IPS-20b (cell line): ENCODE measurements at regions not wholly inside any gene's neighbourhood (a gene's known extent, or its start where the extent isn't known, plus 50 kb on each side); places are given as distances from the start of the nearest gene placed in this dataset.

Source experiments
- H3K27ac ChIP-seq: one replicate; pipeline ENCODE4 v1.5.1; 2013; ENCODE audit warnings: low read length
- H3K27me3 ChIP-seq: 2 replicates; pipeline ENCODE4 v1.6.1; 2013; ENCODE audit warnings: mild to moderate bottlenecking, low read length, inconsistent platforms; ENCODE audit not compliant: insufficient read depth
- H3K36me3 ChIP-seq: 2 replicates; pipeline ENCODE4 v1.6.1; 2013; ENCODE audit warnings: low read depth, mild to moderate bottlenecking, inconsistent platforms, low read length, moderate library complexity; ENCODE audit not compliant: insufficient read depth
- H3K4me1 ChIP-seq: 2 replicates; pipeline ENCODE4 v1.6.1; 2013; ENCODE audit warnings: mild to moderate bottlenecking, control low read depth, inconsistent platforms, low read length, moderate library complexity; ENCODE audit not compliant: insufficient read depth
- H3K4me3 ChIP-seq: 2 replicates; pipeline ENCODE4 v1.5.1; 2013; ENCODE audit warnings: mild to moderate bottlenecking, low read length, inconsistent platforms
- H3K9ac ChIP-seq: 2 replicates; pipeline ENCODE4 v1.6.1; 2013; ENCODE audit warnings: low read depth, mild to moderate bottlenecking, inconsistent platforms, low read length, moderate library complexity
- H3K9me3 ChIP-seq: 2 replicates; pipeline ENCODE4 v1.6.1; 2013; ENCODE audit warnings: mild to moderate bottlenecking, low read depth, low read length, inconsistent platforms; ENCODE audit not compliant: insufficient read depth

GRCh38 chr6:67560068-67560467 is 1075.0 kb upstream of the ADGRB3 start:
- H3K4me1 ChIP-seq = no peaks in the 10 kb centered on the region
- H3K9me3 ChIP-seq = no peaks in the 10 kb centered on the region
- no peak overlapping the region for H3K4me3 ChIP-seq
- no peak overlapping the region for H3K9ac ChIP-seq
- H3K36me3 ChIP-seq = no peaks in the 10 kb centered on the region
- H3K27ac ChIP-seq = no peak overlapping the region
- no peaks in the 10 kb centered on the region for H3K27me3 ChIP-seq

- no peaks in the 10 kb centered on the region for H3K27me3 ChIP-seq
- no peak overlapping the region for H3K4me3 ChIP-seq
- no peaks in the 10 kb centered on the region for H3K9me3 ChIP-seq
- no peaks in the 10 kb centered on the region for H3K4me1 ChIP-seq
- no peaks in the 10 kb centered on the region for H3K36me3 ChIP-seq
- no peak overlapping the region for H3K27ac ChIP-seq
- H3K9ac ChIP-seq = no peak overlapping the region
These were observed 1076.1 kb upstream of the ADGRB3 start for GRCh38 chr6:67558985-67559384.

DNA sequence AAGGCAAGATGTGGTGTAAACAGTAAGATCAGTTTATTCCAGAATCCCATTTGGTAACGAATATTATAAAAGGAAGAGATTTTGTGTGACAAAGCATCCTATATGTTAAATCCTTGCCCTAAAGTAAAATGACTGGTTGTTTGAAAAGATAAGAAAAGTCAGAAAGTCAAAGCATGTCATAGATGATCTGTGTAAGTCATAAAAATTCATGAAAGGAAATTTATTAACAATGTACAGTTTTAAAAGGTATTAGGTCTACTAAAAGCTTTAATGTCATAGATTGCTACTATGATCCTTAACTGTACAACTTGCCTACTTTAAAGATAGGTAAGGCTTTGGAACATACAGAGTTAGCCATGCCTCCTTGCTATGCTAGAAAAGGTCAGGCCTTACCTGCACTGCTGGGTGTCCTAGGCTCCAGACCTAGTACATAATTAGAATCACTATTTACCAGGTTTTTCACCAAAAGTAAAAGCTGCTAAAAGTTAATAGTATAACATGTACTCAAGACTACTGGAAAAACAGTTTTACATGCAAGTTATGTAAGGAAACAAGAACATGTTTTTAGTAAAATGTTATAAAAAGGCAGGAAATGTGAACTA is 1090.1 kb upstream of the ADGRB3 start:
- Histone ChIP-seq H3K36me3 (no peaks in the 10 kb centered on the region), H3K27me3 (no peaks in the 10 kb centered on the region), H3K27ac (no peak overlapping the region), H3K4me3 (no peak overlapping the region), H3K9ac (no peak overlapping the region), H3K4me1 (no peaks in the 10 kb centered on the region), H3K9me3 (peaks cover 51% of the 10 kb centered on the region)

GRCh38 chr6:67541586-67541985 is 1093.5 kb upstream of the ADGRB3 start:
- H3K9ac ChIP-seq = no peak overlapping the region
- no peaks in the 10 kb centered on the region for H3K36me3 ChIP-seq
- no peaks in the 10 kb centered on the region for H3K4me1 ChIP-seq
- H3K4me3 ChIP-seq = no peak overlapping the region
- peaks cover 56% of the 10 kb centered on the region for H3K9me3 ChIP-seq
- no peak overlapping the region for H3K27ac ChIP-seq
- H3K27me3 ChIP-seq = no peaks in the 10 kb centered on the region

DNA sequence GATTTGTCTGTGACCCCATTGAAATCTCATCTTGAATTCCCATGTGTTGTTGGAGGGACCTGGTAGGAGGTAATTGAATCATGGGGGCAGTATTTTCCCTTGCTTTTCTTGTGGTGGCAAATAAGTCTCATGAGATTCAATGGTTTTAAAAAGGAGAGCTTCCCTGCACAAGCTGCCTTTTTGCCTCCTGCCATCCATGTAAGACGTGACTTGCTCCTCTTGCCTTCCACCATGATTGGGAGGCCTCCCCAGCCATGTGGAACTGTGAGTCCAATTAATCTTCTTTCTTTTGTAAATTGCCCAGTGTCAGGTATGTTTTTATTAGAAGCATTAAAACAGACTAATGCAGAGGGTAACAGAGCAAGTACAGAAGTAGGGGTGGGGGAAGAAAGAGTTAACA is 1097.0 kb upstream of the ADGRB3 start:
- Histone ChIP-seq H3K9me3 (peaks cover 25% of the 10 kb centered on the region), H3K9ac (no peak overlapping the region), H3K27me3 (no peaks in the 10 kb centered on the region), H3K4me1 (no peaks in the 10 kb centered on the region), H3K27ac (no peak overlapping the region), H3K36me3 (no peaks in the 10 kb centered on the region), H3K4me3 (no peak overlapping the region)

- Histone ChIP-seq H3K4me3 (no peak overlapping the region), H3K9ac (no peak overlapping the region), H3K4me1 (no peaks in the 10 kb centered on the region), H3K36me3 (no peaks in the 10 kb centered on the region), H3K27ac (no peak overlapping the region), H3K9me3 (peaks cover 19% of the 10 kb centered on the region), H3K27me3 (no peaks in the 10 kb centered on the region)
These were observed 1099.1 kb upstream of the ADGRB3 start for GRCh38 chr6:67535946-67536345.

- H3K4me1 ChIP-seq = no peaks in the 10 kb centered on the region
- H3K4me3 ChIP-seq = no peak overlapping the region
- no peaks in the 10 kb centered on the region; the same call in 1 of the 2 replicates for H3K36me3 ChIP-seq
- H3K9me3 ChIP-seq = peaks cover 18% of the 10 kb centered on the region
- H3K9ac ChIP-seq = no peak overlapping the region
- H3K27me3 ChIP-seq = no peaks in the 10 kb centered on the region
- H3K27ac ChIP-seq = no peak overlapping the region
These were observed 1128.7 kb upstream of the ADGRB3 start for GRCh38 chr6:67506352-67506751.

DNA sequence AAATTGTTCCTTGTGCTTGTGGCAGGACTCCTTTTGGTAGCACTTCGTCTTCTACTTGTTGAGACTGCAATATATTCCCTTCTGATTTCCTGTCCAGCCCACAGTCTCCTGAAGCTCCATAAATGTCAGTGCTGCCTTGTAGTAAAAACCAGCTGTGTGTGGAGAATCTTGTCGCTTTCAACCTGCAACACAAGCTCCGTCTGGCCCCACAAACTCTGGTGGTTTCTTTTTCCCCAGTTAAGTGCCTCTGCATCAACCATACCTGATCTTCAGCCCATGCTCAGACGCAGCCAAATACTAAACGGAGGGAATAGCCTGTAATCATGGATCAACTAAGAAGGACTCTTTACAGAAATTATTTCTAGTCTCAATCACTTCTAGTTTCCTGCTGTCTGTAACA is 1133.3 kb upstream of the ADGRB3 start:
- Histone ChIP-seq H3K4me1 (no peaks in the 10 kb centered on the region), H3K9me3 (peaks cover 16% of the 10 kb centered on the region), H3K36me3 (no peaks in the 10 kb centered on the region; the same call in 1 of the 2 replicates), H3K4me3 (no peak overlapping the region), H3K9ac (no peak overlapping the region), H3K27ac (no peak overlapping the region), H3K27me3 (no peaks in the 10 kb centered on the region)

- Histone ChIP-seq H3K9ac (no peak overlapping the region), H3K27me3 (no peaks in the 10 kb centered on the region), H3K4me1 (no peaks in the 10 kb centered on the region), H3K27ac (no peak overlapping the region), H3K9me3 (peaks cover 4% of the 10 kb centered on the region; the same call in 1 of the 2 replicates), H3K4me3 (no peak overlapping the region), H3K36me3 (no peaks in the 10 kb centered on the region)
These were observed 1137.3 kb upstream of the ADGRB3 start for GRCh38 chr6:67497749-67498148.

GRCh38 chr6:67496191-67496590 is 1138.9 kb upstream of the ADGRB3 start:
- Histone ChIP-seq H3K27me3 (no peaks in the 10 kb centered on the region), H3K27ac (no peak overlapping the region), H3K9ac (no peak overlapping the region), H3K36me3 (no peaks in the 10 kb centered on the region), H3K4me1 (no peaks in the 10 kb centered on the region), H3K4me3 (no peak overlapping the region), H3K9me3 (peaks cover 4% of the 10 kb centered on the region; the same call in 1 of the 2 replicates)

- Histone ChIP-seq H3K9ac (no peak overlapping the region), H3K27me3 (no peaks in the 10 kb centered on the region), H3K4me1 (no peaks in the 10 kb centered on the region), H3K36me3 (no peaks in the 10 kb centered on the region), H3K9me3 (peaks cover 4% of the 10 kb centered on the region; the same call in 1 of the 2 replicates), H3K4me3 (no peak overlapping the region), H3K27ac (no peak overlapping the region)
These were observed 1141.4 kb upstream of the ADGRB3 start for GRCh38 chr6:67493682-67494081.

DNA sequence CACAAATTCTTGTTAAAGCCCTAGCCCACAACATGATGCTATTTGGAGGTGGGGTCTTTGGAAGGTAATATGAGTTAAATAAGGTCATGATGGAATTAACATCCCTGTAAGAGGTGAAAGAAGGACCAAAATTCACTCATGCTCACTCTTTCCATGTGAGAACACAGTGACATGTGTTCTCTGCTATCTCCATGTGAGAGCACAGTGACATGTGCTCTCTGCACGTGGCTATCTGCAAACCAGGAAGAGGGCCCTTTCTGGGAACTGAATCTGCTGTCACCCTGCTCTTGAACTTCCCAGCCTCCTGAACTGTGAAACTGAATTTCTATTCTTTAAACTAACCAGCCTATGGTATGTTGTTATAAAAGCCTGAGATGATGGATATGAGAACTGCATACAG is 1159.4 kb upstream of the ADGRB3 start:
- H3K9ac ChIP-seq = no peak overlapping the region
- H3K27ac ChIP-seq = no peak overlapping the region
- H3K4me3 ChIP-seq = no peak overlapping the region
- H3K4me1 ChIP-seq = no peaks in the 10 kb centered on the region
- no peaks in the 10 kb centered on the region for H3K27me3 ChIP-seq
- peaks cover 3% of the 10 kb centered on the region; the same call in 1 of the 2 replicates for H3K9me3 ChIP-seq
- no peaks in the 10 kb centered on the region for H3K36me3 ChIP-seq
